ENCODE measurements at regions not wholly inside any gene's neighbourhood (a gene's known extent, or its start where the extent isn't known, plus 50 kb on each side); places are given as distances from the start of the nearest gene placed in this dataset.
"Not testable (repeated sequence)": the region's sequence is repeated elsewhere in the genome, so short reads cannot be mapped to it uniquely, and the experiment has no call there.

DNA sequence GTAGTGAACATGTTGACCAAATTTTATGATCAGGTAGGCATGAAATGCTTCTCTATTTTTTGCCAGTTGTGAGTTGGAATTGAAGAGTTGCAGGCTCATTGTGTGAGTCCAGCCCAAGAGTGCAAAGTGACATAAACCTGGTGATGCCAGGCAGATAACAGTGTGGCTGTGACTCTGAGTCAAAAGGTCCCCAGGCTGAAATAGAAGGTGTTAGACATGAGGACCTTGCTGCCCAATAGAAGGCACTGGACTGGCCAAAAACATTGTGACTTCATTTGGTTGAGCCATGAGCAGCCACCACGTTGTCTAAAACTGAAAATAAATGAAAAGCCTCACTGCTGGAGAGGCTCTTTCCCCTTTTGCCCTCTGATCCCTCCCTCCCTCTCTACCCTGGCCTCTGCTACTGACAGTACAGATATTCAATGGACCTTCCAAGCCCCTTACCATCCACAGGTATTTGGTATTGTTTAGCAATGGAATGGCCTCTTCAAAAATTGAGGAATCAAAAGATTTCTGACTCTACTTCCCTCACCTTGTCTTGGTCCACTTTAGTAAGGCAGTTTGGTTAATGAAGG, 67.8 kb upstream of the ABCD3 start:
- Histone ChIP-seq H3K36me3 (no peaks in the 10 kb centered on the region), H3K27me3 (peaks cover 0 to 17% of the 10 kb centered on the region in 2 donors), H3K4me1 (no peaks in the 10 kb centered on the region), H3K4me3 (no peak overlapping the region), H3K9me3 (no peaks in the 10 kb centered on the region), H3K27ac (no peak overlapping the region)
- intact Hi-C loops (cut with DNase I; ENCODE audit: low total_unique reads): no loop called here
- DNase-seq: no peak
- TF ChIP-seq, protein P1, sequence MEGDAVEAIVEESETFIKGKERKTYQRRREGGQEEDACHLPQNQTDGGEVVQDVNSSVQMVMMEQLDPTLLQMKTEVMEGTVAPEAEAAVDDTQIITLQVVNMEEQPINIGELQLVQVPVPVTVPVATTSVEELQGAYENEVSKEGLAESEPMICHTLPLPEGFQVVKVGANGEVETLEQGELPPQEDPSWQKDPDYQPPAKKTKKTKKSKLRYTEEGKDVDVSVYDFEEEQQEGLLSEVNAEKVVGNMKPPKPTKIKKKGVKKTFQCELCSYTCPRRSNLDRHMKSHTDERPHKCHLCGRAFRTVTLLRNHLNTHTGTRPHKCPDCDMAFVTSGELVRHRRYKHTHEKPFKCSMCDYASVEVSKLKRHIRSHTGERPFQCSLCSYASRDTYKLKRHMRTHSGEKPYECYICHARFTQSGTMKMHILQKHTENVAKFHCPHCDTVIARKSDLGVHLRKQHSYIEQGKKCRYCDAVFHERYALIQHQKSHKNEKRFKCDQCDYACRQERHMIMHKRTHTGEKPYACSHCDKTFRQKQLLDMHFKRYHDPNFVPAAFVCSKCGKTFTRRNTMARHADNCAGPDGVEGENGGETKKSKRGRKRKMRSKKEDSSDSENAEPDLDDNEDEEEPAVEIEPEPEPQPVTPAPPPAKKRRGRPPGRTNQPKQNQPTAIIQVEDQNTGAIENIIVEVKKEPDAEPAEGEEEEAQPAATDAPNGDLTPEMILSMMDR (IDR thresholded peaks at IDR 0.05): no peak

DNA sequence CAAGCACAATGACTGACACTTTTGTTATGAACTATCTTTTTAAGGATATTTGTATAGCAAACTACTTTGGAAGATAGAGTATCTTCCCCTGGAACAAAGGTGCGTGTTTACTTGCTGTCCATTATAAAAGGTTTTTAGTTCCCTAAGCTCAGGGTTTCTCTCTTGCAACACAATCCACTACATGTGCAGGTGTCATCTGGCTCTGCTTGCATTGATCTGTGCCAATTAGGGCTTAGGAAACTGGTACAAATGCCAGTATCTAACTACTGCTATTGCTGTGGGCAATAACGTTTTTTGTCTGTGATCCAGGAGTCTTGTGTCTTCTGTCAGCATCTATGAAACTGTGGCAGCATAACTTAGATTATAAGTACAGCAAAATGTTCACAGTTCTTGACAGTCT, 68.3 kb upstream of the ABCD3 start:
- no peaks in the 10 kb centered on the region for H3K4me1 ChIP-seq
- H3K36me3 ChIP-seq: no peaks in the 10 kb centered on the region
- TF ChIP-seq, protein P1 (IDR thresholded peaks at IDR 0.05): no peak
- H3K9me3 ChIP-seq: no peaks in the 10 kb centered on the region
- intact Hi-C loops (cut with DNase I; ENCODE audit: low total_unique reads): no loop called here
- H3K27ac ChIP-seq: no peak overlapping the region
- peaks cover 0 to 17% of the 10 kb centered on the region in 2 donors for H3K27me3 ChIP-seq
- DNase-seq: no peak
- H3K4me3 ChIP-seq: no peak overlapping the region

DNA sequence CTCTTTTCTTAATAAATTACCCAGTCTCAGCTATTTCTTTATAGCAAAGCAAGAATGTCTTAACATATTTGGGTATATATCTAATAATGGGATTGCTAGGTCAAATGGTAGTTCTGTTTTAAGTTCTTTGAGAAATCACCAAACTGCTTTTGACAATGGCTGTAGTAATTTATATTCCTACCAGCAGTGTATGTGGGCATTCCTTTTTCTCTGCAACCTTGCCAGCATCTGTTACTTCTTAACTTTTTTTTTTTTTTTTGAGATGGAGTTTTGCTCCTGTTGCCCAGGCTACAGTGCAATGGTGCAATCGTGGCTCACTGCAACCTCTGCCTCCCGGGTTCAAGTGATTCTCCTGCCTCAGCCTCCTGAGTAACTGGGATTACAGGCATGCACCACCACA, 69.8 kb upstream of the ABCD3 start:
- intact Hi-C loops (cut with DNase I; ENCODE audit: low total_unique reads); H3K27ac ChIP-seq; H3K27me3 ChIP-seq; H3K4me1 ChIP-seq; H3K4me3 ChIP-seq; H3K36me3 ChIP-seq; H3K9me3 ChIP-seq; DNase-seq: not testable (repeated sequence)

DNA sequence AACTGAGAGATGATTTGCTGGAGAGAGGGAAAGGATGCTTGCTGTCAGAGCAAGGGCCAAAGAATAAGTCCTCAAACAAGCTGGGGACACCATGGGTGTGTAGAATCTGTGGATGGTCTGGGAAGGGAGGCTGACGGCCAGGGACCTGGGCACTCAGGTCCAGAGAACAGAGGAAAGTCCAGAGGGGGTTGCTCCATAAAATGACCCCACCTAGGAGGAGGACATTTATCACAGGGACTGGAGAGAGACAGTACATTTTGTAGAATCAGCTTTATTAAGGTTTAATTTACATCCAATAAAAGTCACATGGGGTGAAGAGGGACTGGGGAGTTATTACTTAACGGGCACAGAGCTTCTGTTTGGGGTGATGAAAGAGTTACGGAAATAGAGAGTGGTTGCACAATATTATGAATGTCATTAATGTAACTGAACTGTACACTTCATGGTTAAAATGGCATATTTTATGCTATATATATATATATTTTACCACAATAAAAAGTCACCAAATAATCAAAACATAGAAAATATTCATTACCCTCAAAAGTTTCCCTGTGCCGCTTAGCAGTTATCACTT, 73.0 kb upstream of the ABCD3 start:
- Histone ChIP-seq H3K36me3 (no peaks in the 10 kb centered on the region), H3K27me3 (peaks cover 0 to 3% of the 10 kb centered on the region in 2 donors), H3K4me3 (no peak overlapping the region), H3K4me1 (no peaks in the 10 kb centered on the region), H3K9me3 (no peaks in the 10 kb centered on the region), H3K27ac (no peak overlapping the region)
- intact Hi-C loops (cut with DNase I; ENCODE audit: low total_unique reads): no loop called here
- no peak for DNase-seq
- TF ChIP-seq, protein P1 (IDR thresholded peaks at IDR 0.05): no peak

DNA sequence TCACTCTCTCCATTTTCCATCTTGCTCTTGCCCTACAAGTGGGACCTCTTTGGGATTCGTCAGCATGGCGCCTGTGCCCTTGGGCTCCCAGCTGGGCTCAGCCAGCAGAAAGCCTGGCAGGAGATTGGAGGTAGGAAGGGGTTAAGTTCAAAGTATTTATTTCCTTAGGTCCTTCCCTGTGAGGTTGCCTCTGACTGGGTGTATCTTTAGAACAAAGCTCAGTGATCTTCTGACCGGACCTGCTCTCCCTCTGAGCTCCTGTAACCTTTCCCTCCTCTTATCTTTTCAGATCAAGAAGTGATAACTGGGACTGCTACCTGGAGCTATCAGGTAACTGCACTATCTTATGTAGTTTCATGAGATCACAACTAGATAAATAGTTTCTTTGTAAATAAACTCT, 75.8 kb upstream of the ABCD3 start:
- DNase-seq: no peak
- intact Hi-C loops (cut with DNase I; ENCODE audit: low total_unique reads): no loop called here
- TF ChIP-seq, protein P1 (IDR thresholded peaks at IDR 0.05): no peak

DNA sequence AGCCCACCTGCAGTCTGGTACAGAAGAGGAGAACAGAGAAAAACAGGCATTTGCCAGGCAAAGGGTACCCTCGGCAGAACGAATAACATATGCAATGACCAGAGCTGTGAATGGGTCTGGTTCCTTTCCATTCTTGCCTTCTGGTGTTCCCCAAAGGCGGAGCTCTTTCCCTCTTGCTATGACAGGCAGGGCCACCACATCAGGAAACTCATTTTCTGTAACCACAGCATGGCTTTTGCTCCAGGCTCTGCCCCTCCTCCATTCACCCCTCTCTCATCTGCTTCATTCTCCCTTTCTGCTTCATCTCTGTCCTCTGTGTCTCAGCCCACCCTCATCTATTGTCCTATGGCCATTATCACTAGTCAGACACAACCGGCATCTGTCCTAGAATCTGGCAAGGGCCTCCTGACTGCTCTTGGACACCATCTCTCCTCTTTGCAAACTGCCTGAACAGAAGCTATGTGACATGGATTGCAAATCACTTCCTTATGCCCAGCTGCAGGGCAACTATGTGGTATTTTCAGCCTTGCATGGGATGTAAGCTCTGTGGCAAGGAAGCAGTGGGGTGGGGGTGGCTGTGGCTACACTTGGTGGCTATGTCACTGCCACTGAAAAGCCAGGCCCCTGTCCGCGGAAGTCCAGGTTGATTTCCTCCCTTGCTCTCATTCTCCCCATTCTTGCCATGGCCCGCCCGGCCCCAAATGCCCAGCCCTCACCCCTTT, 78.8 kb upstream of the ABCD3 start:
- Histone ChIP-seq H3K9me3 (no peaks in the 10 kb centered on the region), H3K4me1 (peaks cover 0 to 14% (median 3%) of the 10 kb centered on the region in 4 donors), H3K27me3 (no peaks in the 10 kb centered on the region), H3K27ac (no peak overlapping the region), H3K4me3 (no peak overlapping the region), H3K36me3 (no peaks in the 10 kb centered on the region)
- TF ChIP-seq, protein P1 (IDR thresholded peaks at IDR 0.05): no peak
- no peak for DNase-seq
- intact Hi-C loops (cut with DNase I; ENCODE audit: low total_unique reads): loop anchor here (5.0 kb wide), 1 partner anchor 317 kb away; no protein-coding TSS in a partner anchor

More for the DNA sequence above, 75.8 kb upstream of the ABCD3 start:
- Histone ChIP-seq H3K36me3 (no peaks in the 10 kb centered on the region), H3K9me3 (no peaks in the 10 kb centered on the region), H3K4me1 (no peaks in the 10 kb centered on the region), H3K27ac (no peak overlapping the region), H3K4me3 (no peak overlapping the region), H3K27me3 (no peaks in the 10 kb centered on the region)
